Stomach (tissue), 4 donors: ENCODE measurements at regions not wholly inside any gene's neighbourhood (a gene's known extent, or its start where the extent isn't known, plus 50 kb on each side); places are given as distances from the start of the nearest gene placed in this dataset.
A peak's percentile ranks its signal among the peaks of the same experiment; 100 is the strongest.

Experiments
- CTCF ChIP-seq, 7 experiments: fragments of 450-650 bp in 4 of 7; fragments of 200-600 bp in 3 of 7; sonication (generic) in 3 of 7; IDR thresholded peaks; one replicate each; pipeline ENCODE4 v1.5.1; 2016 to 2019; ENCODE audit warnings: antibody characterized with exemption in 7 of 7, control low read depth in 2 of 7, mild to moderate bottlenecking in 1 of 7
- EP300 ChIP-seq: sonication (generic); formaldehyde crosslinking; IDR thresholded peaks from one replicate; pipeline ENCODE4 v1.6.1; 2017; ENCODE audit warnings: antibody characterized with exemption
- POLR2A ChIP-seq, 4 donors: fragments of 450-650 bp; IDR thresholded peaks; one replicate each; pipeline ENCODE4 v1.6.1; 2016; ENCODE audit warnings: antibody characterized with exemption in 4 of 4, control low read depth in 2 of 4, mild to moderate bottlenecking in 1 of 4, moderate library complexity in 1 of 4
- POLR2AphosphoS5 ChIP-seq, 3 donors: sonication (generic); formaldehyde crosslinking; IDR thresholded peaks; one replicate each; pipeline ENCODE4 v1.6.1; 2016; ENCODE audit warnings: antibody characterized with exemption in 3 of 3

GRCh38 chr4:148852092-148852699 is 410.0 kb upstream of the NR3C2 start:
- no peak for TF ChIP-seq CTCF (IDR thresholded peaks at IDR 0.05)
- no peak for TF ChIP-seq EP300
- TF ChIP-seq POLR2A (IDR thresholded peaks at IDR 0.05): no peak
- peak in 1 of 3 donors; percentile 17 for TF ChIP-seq POLR2AphosphoS5 (IDR thresholded peaks at IDR 0.05)
